ENCODE measurements at regions not wholly inside any gene's neighbourhood (a gene's known extent, or its start where the extent isn't known, plus 50 kb on each side); places are given as distances from the start of the nearest gene placed in this dataset.
A peak's percentile ranks its signal among the peaks of the same experiment; 100 is the strongest.

DNA sequence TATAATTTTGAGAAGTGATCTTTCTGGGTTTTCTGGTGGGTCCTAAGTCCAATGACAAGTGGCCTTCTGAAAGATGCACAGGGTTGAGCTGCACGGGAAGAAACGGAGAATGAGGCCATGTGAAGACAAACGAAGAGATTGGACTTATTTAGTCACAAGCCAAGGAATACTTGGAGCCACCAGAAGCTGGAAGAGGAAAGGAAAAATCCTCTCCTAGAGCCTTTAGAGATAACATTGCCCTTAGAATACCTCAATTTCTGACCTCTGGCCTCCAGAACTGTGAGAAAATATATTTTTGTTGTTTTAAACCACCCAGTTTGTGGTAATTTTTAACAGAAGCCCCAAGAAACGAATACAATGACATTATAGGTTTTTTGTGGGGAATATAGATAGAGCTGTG lies 360.5 kb upstream of the TARS1 start:
- H3K4me3 ChIP-seq: no peak overlapping the region
- H3K36me3 ChIP-seq: no peaks in the 10 kb centered on the region
- DNase-seq: no peak
- H3K27me3 ChIP-seq: no peaks in the 10 kb centered on the region
- no peaks in the 10 kb centered on the region for H3K9me3 ChIP-seq
- no peak for TF ChIP-seq POLR2A (IDR thresholded peaks at IDR 0.05)
- TF ChIP-seq, protein P1, sequence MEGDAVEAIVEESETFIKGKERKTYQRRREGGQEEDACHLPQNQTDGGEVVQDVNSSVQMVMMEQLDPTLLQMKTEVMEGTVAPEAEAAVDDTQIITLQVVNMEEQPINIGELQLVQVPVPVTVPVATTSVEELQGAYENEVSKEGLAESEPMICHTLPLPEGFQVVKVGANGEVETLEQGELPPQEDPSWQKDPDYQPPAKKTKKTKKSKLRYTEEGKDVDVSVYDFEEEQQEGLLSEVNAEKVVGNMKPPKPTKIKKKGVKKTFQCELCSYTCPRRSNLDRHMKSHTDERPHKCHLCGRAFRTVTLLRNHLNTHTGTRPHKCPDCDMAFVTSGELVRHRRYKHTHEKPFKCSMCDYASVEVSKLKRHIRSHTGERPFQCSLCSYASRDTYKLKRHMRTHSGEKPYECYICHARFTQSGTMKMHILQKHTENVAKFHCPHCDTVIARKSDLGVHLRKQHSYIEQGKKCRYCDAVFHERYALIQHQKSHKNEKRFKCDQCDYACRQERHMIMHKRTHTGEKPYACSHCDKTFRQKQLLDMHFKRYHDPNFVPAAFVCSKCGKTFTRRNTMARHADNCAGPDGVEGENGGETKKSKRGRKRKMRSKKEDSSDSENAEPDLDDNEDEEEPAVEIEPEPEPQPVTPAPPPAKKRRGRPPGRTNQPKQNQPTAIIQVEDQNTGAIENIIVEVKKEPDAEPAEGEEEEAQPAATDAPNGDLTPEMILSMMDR (IDR thresholded peaks at IDR 0.05): no peak
- H3K27ac ChIP-seq: peak overlapping the region in 1 of 2 donors; percentile 52
- intact Hi-C loops (cut with DNase I; ENCODE audit: low total_unique reads): no loop called here
- peaks cover 0 to 4% of the 10 kb centered on the region in 2 donors for H3K4me1 ChIP-seq

DNA sequence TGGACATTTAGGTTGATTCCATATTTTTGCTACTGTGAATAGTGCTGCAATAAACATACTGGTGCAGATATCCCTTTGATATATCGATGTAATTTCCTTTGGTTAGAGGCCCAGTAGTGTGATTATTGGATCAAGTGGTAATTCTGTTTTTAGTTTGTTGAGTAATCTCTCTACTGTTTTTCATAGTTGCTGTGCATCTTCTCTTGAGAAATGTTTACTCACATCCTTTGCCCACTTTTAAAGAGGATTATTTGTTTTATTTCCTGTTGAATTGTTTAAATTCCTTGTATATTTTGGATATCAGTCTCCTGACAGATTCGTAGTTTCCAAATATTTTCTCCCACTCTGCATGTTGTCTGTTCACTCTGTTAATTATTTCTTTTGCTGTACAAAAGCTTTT lies 352.6 kb upstream of the TARS1 start:
- Histone ChIP-seq H3K9me3 (no peaks in the 10 kb centered on the region), H3K36me3 (no peaks in the 10 kb centered on the region), H3K27me3 (no peaks in the 10 kb centered on the region), H3K4me3 (no peak overlapping the region), H3K27ac (no peak overlapping the region), H3K4me1 (no peaks in the 10 kb centered on the region)
- TF ChIP-seq, protein P1 (IDR thresholded peaks at IDR 0.05): no peak
- no peak for TF ChIP-seq POLR2A (IDR thresholded peaks at IDR 0.05)
- DNase-seq: no peak
- intact Hi-C loops (cut with DNase I; ENCODE audit: low total_unique reads): no loop called here

DNA sequence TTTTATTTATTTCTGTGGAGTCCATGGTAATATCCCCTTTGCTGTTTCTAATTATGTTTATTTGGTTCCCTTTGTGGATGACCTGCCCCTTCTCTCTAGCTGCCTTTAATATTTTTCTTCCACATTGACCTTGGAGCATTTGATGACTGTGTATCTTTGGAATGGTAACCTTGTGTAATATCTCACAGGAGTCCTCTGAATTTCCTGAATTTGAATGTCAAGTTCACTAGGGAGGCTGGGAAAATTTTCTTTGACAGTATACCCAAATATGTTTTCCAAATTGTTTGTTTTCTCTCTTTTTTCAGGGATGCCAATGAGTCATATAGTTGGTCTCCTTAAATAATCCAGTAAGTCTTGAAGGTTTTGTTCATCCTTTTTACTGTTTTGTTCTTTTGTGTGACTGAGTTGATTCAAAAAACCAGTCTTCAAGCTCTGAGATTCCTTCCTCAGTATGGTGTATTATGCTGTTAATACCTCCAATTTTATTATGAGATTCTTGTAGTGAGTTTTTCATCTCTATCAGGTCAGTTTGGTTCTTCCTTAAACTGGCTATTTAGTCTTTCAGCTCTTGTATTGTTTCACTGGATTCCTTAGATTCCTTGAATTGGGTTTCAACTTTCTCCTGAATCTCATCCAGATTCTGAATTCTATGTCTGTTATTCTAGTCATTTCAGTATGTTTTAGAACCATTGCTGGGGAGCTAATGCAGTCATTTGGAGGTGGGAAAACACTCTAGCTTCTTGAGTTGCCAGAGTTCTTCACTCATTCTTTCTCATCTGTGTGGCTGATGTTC lies 349.0 kb upstream of the TARS1 start:
- H3K4me1 ChIP-seq: no peaks in the 10 kb centered on the region
- no peaks in the 10 kb centered on the region for H3K9me3 ChIP-seq
- intact Hi-C loops (cut with DNase I; ENCODE audit: low total_unique reads): no loop called here
- DNase-seq: no peak
- no peaks in the 10 kb centered on the region for H3K27me3 ChIP-seq
- H3K27ac ChIP-seq: no peak overlapping the region
- H3K36me3 ChIP-seq: no peaks in the 10 kb centered on the region
- no peak overlapping the region for H3K4me3 ChIP-seq
- TF ChIP-seq, protein P1 (IDR thresholded peaks at IDR 0.05): no peak
- no peak for TF ChIP-seq POLR2A (IDR thresholded peaks at IDR 0.05)

DNA sequence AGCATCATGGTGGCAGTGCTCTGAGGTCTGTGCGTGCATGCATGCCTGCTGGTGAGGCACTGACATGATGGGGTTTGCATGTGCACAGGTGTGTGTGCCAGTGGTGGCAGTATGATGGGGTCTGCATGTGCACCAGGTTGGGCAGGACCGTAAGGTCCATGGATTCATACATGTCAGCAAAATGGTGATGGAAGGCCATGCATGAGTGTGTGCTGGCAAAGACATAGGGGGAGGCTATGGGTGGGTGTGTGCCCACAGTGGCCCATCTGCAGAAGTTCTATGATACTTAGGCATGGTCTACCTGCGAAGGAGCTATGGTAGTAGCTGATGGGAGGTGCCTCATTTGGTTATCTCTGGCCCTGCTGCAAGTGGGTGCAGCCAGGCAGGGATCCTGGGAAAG lies 348.0 kb upstream of the TARS1 start:
- Histone ChIP-seq H3K4me1 (no peaks in the 10 kb centered on the region), H3K36me3 (no peaks in the 10 kb centered on the region), H3K9me3 (no peaks in the 10 kb centered on the region), H3K27ac (no peak overlapping the region), H3K27me3 (no peaks in the 10 kb centered on the region), H3K4me3 (no peak overlapping the region)
- TF ChIP-seq, protein P1 (IDR thresholded peaks at IDR 0.05): no peak
- TF ChIP-seq POLR2A (IDR thresholded peaks at IDR 0.05): no peak
- intact Hi-C loops (cut with DNase I; ENCODE audit: low total_unique reads): no loop called here
- no peak for DNase-seq

DNA sequence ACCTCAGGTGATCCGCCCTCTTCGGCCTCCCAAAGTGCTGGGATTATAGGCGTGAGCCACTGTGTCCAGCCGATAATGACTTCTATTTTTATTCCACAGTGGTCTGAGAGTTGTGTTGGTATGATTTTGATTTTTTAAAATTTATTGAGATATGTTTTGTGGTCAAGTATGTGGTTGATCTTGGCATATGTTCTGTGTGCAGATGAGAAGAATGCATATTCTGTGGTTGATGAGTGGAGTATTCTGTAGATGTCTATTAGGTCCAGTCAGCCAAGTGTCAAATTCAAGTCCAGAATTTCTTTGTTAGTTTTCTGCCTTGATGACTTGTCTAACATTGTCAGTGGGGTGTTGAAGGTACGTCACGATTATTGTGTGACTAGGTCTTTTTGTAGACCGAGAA lies 338.2 kb upstream of the TARS1 start:
- no peak for TF ChIP-seq POLR2A (IDR thresholded peaks at IDR 0.05)
- TF ChIP-seq, protein P1 (IDR thresholded peaks at IDR 0.05): no peak
- Histone ChIP-seq H3K36me3 (no peaks in the 10 kb centered on the region), H3K4me1 (no peaks in the 10 kb centered on the region), H3K9me3 (peaks cover 0 to 4% of the 10 kb centered on the region in 2 donors), H3K4me3 (no peak overlapping the region), H3K27ac (no peak overlapping the region), H3K27me3 (no peaks in the 10 kb centered on the region)
- DNase-seq: no peak
- intact Hi-C loops (cut with DNase I; ENCODE audit: low total_unique reads): no loop called here

Data from uterus (tissue), 3 donors.